Panc1 (cell line): ENCODE measurements at regions not wholly inside any gene's neighbourhood (a gene's known extent, or its start where the extent isn't known, plus 50 kb on each side); places are given as distances from the start of the nearest gene placed in this dataset.

Source experiments
- ATAC-seq: fragments of 200-7000 bp; cut with Tn5 transposase; 2 replicates; pipeline ENCODE4 v1.9.1; 2020; ENCODE audit warnings: mild to moderate bottlenecking, moderate library complexity
- BruUV-seq: library from RNA; stranded (reverse); fragments of 400-500 nt; replicated peaks from 2 replicates; lab custom pipeline; 2021; lab: Mats Ljungman, UMichigan
- CTCF ChIA-PET: fragments of 300-600 bp; sonication (Branson Sonifier 250); formaldehyde crosslinking; loops from one replicate; lab custom pipeline; 2022; ENCODE audit warnings: antibody characterized with exemption; lab: Charles Lee
- POLR2A ChIA-PET: fragments of 300-600 bp; sonication (Branson Sonifier 250); formaldehyde crosslinking; loops from one replicate; lab custom pipeline; 2022; ENCODE audit warnings: antibody characterized with exemption; lab: Charles Lee
- DNase-seq: peaks from one replicate; pipeline ENCODE4 v3.0.0-alpha.2; 2010; ENCODE audit warnings: low read depth, low spot score
- H3K27ac ChIP-seq: 2 replicates; pipeline ENCODE4 v1.5.1; 2011; ENCODE audit warnings: mild to moderate bottlenecking, low read length, inconsistent platforms
- H3K27me3 ChIP-seq: fragments of 200-500 bp; sonication (Bioruptor generic); 2 replicates; pipeline ENCODE4 v1.6.0; 2014; ENCODE audit warnings: low read length, inconsistent platforms; ENCODE audit not compliant: control insufficient read depth, insufficient read depth
- H3K36me3 ChIP-seq: fragments of 200-500 bp; sonication (Bioruptor generic); 2 replicates; pipeline ENCODE4 v1.5.1; 2014; ENCODE audit warnings: inconsistent platforms, mild to moderate bottlenecking, low read length, moderate library complexity; ENCODE audit not compliant: control insufficient read depth, insufficient read depth
- H3K4me1 ChIP-seq: 2 replicates; pipeline ENCODE4 v1.5.1; 2011; ENCODE audit warnings: inconsistent platforms, mild to moderate bottlenecking, low read length, moderate library complexity; ENCODE audit not compliant: control insufficient read depth, insufficient read depth
- H3K4me3 ChIP-seq, 2 experiments: 2 replicates each; pipeline ENCODE4 v1.5.1; 2011 to 2012; ENCODE audit warnings: low read depth in 2 of 2, low read length in 2 of 2, mild to moderate bottlenecking in 2 of 2, inconsistent platforms in 1 of 2, moderate library complexity in 1 of 2
- H3K9me3 ChIP-seq: fragments of 200-500 bp; sonication (Bioruptor generic); 2 replicates; pipeline ENCODE4 v1.5.1; 2014; ENCODE audit warnings: low read depth, mild to moderate bottlenecking, inconsistent platforms, low read length, moderate library complexity; ENCODE audit not compliant: control insufficient read depth, insufficient read depth
- POLR2AphosphoS5 ChIP-seq: IDR thresholded peaks from 2 replicates; pipeline ENCODE4 v1.6.1; 2012; ENCODE audit warnings: mild to moderate bottlenecking, low read depth, low read length, moderate library complexity
- SIN3A ChIP-seq: IDR thresholded peaks from 2 replicates; pipeline ENCODE4 v1.6.1; 2012; ENCODE audit warnings: low read depth, mild to moderate bottlenecking, low read length, moderate library complexity, borderline replicate concordance; ENCODE audit not compliant: insufficient read depth
- TCF7L2 ChIP-seq: IDR thresholded peaks from 2 replicates; pipeline ENCODE4 v1.6.1; 2011; ENCODE audit warnings: mild to moderate bottlenecking, low read depth, low read length, inconsistent platforms
- in situ Hi-C: cut with HindIII; loops from 2 replicates; pipeline ENCODE4 v1.10.0; 2016; ENCODE audit warnings: low sequenced_read_pairs, low pct_unique_long_range_greater_than_20kb
- intact Hi-C: fragments of 100-400 bp; cut with micrococcal nuclease; formaldehyde crosslinking; loops from one replicate; pipeline ENCODE4 v1.10.0; 2022; ENCODE audit not compliant: unreplicated experiment
- TF ChIP-seq, protein P1 (sequence below): fragments of 450-650 bp; IDR thresholded peaks from 2 replicates; pipeline ENCODE4 v1.5.1; 2017; ENCODE audit warnings: mild to moderate bottlenecking
- TF ChIP-seq, protein P2 (sequence below), 2 experiments: IDR thresholded peaks; 2 replicates each; pipeline ENCODE4 v1.6.1; 2011 to 2012; ENCODE audit warnings: low read depth in 2 of 2, control low read depth in 1 of 2, low read length in 1 of 2, mild to moderate bottlenecking in 1 of 2, moderate library complexity in 1 of 2; ENCODE audit not compliant: insufficient read depth in 1 of 2

DNA sequence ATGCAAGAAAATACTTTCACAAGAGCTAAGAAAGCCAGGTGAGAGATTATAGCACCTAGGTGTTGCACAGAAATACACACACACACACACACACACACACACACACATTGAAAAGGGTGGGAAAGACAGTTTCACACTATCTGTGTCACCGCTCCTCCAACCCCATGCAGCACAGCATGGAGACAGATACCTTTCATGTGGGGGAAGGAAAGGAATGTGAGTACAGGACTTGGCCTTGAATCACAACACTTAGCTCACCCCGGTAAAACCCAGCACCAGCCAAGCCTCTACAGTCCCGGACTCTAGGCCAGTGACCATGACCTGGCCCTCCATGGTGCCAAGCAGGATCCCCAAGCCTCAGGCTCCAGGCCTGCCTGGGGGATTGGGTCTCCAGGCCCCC lies 462.0 kb upstream of the SPRY2 start:
- no TSS peak for BruUV-seq
- Histone ChIP-seq H3K9me3 (no peaks in the 10 kb centered on the region), H3K4me1 (no peaks in the 10 kb centered on the region), H3K36me3 (no peaks in the 10 kb centered on the region), H3K27ac (no peak overlapping the region), H3K27me3 (no peaks in the 10 kb centered on the region), H3K4me3 (no peak overlapping the region)
- intact Hi-C loops: no loop called here
- CTCF ChIA-PET: interaction anchor here (0.6 kb wide), 1 partner anchor 197 kb away, joined by 4 read pairs; no protein-coding TSS in a partner anchor
- DNase-seq: no peak
- POLR2A ChIA-PET: no interaction called here
- TF ChIP-seq, protein P1, sequence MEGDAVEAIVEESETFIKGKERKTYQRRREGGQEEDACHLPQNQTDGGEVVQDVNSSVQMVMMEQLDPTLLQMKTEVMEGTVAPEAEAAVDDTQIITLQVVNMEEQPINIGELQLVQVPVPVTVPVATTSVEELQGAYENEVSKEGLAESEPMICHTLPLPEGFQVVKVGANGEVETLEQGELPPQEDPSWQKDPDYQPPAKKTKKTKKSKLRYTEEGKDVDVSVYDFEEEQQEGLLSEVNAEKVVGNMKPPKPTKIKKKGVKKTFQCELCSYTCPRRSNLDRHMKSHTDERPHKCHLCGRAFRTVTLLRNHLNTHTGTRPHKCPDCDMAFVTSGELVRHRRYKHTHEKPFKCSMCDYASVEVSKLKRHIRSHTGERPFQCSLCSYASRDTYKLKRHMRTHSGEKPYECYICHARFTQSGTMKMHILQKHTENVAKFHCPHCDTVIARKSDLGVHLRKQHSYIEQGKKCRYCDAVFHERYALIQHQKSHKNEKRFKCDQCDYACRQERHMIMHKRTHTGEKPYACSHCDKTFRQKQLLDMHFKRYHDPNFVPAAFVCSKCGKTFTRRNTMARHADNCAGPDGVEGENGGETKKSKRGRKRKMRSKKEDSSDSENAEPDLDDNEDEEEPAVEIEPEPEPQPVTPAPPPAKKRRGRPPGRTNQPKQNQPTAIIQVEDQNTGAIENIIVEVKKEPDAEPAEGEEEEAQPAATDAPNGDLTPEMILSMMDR: no peak
- TF ChIP-seq SIN3A: no peak
- no peak for TF ChIP-seq POLR2AphosphoS5
- TF ChIP-seq, protein P2, sequence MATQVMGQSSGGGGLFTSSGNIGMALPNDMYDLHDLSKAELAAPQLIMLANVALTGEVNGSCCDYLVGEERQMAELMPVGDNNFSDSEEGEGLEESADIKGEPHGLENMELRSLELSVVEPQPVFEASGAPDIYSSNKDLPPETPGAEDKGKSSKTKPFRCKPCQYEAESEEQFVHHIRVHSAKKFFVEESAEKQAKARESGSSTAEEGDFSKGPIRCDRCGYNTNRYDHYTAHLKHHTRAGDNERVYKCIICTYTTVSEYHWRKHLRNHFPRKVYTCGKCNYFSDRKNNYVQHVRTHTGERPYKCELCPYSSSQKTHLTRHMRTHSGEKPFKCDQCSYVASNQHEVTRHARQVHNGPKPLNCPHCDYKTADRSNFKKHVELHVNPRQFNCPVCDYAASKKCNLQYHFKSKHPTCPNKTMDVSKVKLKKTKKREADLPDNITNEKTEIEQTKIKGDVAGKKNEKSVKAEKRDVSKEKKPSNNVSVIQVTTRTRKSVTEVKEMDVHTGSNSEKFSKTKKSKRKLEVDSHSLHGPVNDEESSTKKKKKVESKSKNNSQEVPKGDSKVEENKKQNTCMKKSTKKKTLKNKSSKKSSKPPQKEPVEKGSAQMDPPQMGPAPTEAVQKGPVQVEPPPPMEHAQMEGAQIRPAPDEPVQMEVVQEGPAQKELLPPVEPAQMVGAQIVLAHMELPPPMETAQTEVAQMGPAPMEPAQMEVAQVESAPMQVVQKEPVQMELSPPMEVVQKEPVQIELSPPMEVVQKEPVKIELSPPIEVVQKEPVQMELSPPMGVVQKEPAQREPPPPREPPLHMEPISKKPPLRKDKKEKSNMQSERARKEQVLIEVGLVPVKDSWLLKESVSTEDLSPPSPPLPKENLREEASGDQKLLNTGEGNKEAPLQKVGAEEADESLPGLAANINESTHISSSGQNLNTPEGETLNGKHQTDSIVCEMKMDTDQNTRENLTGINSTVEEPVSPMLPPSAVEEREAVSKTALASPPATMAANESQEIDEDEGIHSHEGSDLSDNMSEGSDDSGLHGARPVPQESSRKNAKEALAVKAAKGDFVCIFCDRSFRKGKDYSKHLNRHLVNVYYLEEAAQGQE (IDR thresholded peaks at IDR 0.05; ENCODE audit: insufficient read depth in 1 of 2, low read depth in 2 of 2, low read length in 1 of 2): no peak
- no peak for TF ChIP-seq TCF7L2
- no peak for ATAC-seq
- in situ Hi-C loops: no loop called here

DNA sequence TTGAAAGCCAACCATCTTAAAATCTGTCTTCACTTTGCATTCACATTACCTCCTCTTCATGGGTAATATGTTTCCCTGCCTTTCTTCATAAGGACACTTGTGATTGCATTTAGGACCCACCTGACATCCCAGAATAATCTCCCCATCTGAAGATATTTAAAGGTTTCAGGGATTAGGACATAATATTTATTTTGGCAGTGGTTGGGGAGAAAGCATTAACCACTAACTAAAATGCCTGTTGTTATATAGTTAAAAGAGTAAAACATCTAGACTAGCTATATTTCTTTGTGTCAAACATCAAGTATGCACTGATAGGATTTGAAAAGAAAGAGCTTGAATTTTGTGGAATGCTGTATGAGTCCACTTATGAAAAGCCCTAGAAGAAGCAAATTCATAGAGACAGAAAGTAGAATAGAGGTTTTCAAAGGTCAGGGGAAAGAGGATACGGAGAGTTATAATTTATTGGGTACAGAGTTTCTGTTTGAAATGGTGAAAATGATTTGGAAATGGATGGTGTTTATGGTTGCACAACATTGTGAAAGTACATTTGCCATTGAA lies 457.7 kb upstream of the SPRY2 start:
- intact Hi-C loops: no loop called here

More for the DNA sequence above, 457.7 kb upstream of the SPRY2 start:
- TF ChIP-seq SIN3A (no peak), POLR2AphosphoS5 (no peak), TCF7L2 (no peak)
- TF ChIP-seq, protein P2 (IDR thresholded peaks at IDR 0.05; ENCODE audit: insufficient read depth in 1 of 2, low read depth in 2 of 2, low read length in 1 of 2): no peak
- TF ChIP-seq, protein P1: no peak
- no TSS peak for BruUV-seq
- Histone ChIP-seq H3K9me3 (no peaks in the 10 kb centered on the region), H3K36me3 (no peaks in the 10 kb centered on the region), H3K4me3 (no peak overlapping the region), H3K27ac (no peak overlapping the region), H3K4me1 (no peaks in the 10 kb centered on the region), H3K27me3 (no peaks in the 10 kb centered on the region)
- CTCF ChIA-PET: no interaction called here
- ATAC-seq (no peak), DNase-seq (no peak)
- POLR2A ChIA-PET: no interaction called here
- in situ Hi-C loops: no loop called here
